Smooth muscle cell (in vitro differentiated cells): ENCODE measurements at regions not wholly inside any gene's neighbourhood (a gene's known extent, or its start where the extent isn't known, plus 50 kb on each side); places are given as distances from the start of the nearest gene placed in this dataset.

Source experiments
- DNase-seq: peaks from one replicate; lab custom pipeline; 2025; ENCODE audit not compliant: unreplicated experiment; lab: John Stamatoyannopoulos, UW
- H2AFZ ChIP-seq: fragments of 200-600 bp; sonication (generic); 2 replicates; pipeline ENCODE4 v1.6.0; 2016; ENCODE audit warnings: antibody characterized with exemption, low read depth, mild to moderate bottlenecking
- H3F3A ChIP-seq: fragments of 200-600 bp; sonication (generic); 2 replicates; pipeline ENCODE4 v1.6.0; 2017; ENCODE audit warnings: antibody characterized with exemption, low read depth
- H3K27ac ChIP-seq: fragments of 200-600 bp; sonication (generic); 2 replicates; pipeline ENCODE4 v1.5.1; 2016; ENCODE audit warnings: low read depth, mild to moderate bottlenecking
- H3K27me3 ChIP-seq: fragments of 200-600 bp; sonication (generic); 2 replicates; pipeline ENCODE4 v1.6.1; 2016; ENCODE audit warnings: low read depth, mild to moderate bottlenecking
- H3K36me3 ChIP-seq: fragments of 200-600 bp; sonication (generic); 2 replicates; pipeline ENCODE4 v1.5.1; 2016; ENCODE audit warnings: low read depth
- H3K4me1 ChIP-seq: fragments of 200-600 bp; sonication (generic); 2 replicates; pipeline ENCODE4 v1.5.1; 2016; ENCODE audit warnings: low read depth
- H3K4me2 ChIP-seq: fragments of 200-600 bp; sonication (generic); 2 replicates; pipeline ENCODE4 v1.6.0; 2016; ENCODE audit warnings: mild to moderate bottlenecking
- H3K4me3 ChIP-seq: fragments of 200-600 bp; sonication (generic); 2 replicates; pipeline ENCODE4 v1.5.1; 2016; ENCODE audit warnings: mild to moderate bottlenecking
- H3K79me2 ChIP-seq: fragments of 200-600 bp; sonication (generic); 2 replicates; pipeline ENCODE4 v1.6.0; 2016; ENCODE audit warnings: low read depth, mild to moderate bottlenecking
- H3K9ac ChIP-seq: fragments of 200-600 bp; sonication (generic); 2 replicates; pipeline ENCODE4 v1.6.0; 2016; ENCODE audit warnings: low read depth
- H3K9me3 ChIP-seq: fragments of 200-600 bp; sonication (generic); replicated peaks from 2 replicates; pipeline ENCODE4 v1.5.1; 2016; ENCODE audit warnings: low read depth
- H4K20me1 ChIP-seq: fragments of 200-600 bp; sonication (generic); 2 replicates; pipeline ENCODE4 v1.6.0; 2016; ENCODE audit warnings: low read depth
- CTCF ChIP-seq: fragments of 200-600 bp; sonication (generic); IDR thresholded peaks from 2 replicates; pipeline ENCODE4 v1.5.1; 2017; ENCODE audit warnings: borderline replicate concordance, mild to moderate bottlenecking, antibody characterized with exemption; ENCODE audit not compliant: insufficient read depth, poor library complexity, severe bottlenecking
- WGBS: methylation state at CpG from one replicate; pipeline ENCODE4 v1.1.7; 2016; ENCODE audit warnings: low lambda C conversion rate; 5-methylcytosine and 5-hydroxymethylcytosine counted together

GRCh38 chr16:54373534-54374520 is 87.2 kb upstream of the IRX3 start:
- Histone ChIP-seq H3K4me2 (peak overlapping the region; percentile 81), H3K27ac (peak overlapping the region; percentile 78), H3K9ac (peak overlapping the region; percentile 46), H3K9me3 (no peaks in the 10 kb centered on the region), H3K36me3 (no peaks in the 10 kb centered on the region), H2AFZ (no peak overlapping the region), H3K4me1 (peaks cover 4% of the 10 kb centered on the region), H4K20me1 (no peaks in the 10 kb centered on the region), H3F3A (no peaks in the 10 kb centered on the region), H3K27me3 (peaks cover 5% of the 10 kb centered on the region), H3K4me3 (peak overlapping the region; percentile 19), H3K79me2 (no peaks in the 10 kb centered on the region)
- no peak for DNase-seq
- no peak for TF ChIP-seq CTCF
- WGBS, result 24% methylated on average over 27 of the region's 27 CpGs

GRCh38 chr16:54370278-54371040 is 83.9 kb upstream of the IRX3 start:
- no peak for DNase-seq
- Histone ChIP-seq H2AFZ (peak overlapping the region; percentile 90), H3K36me3 (no peaks in the 10 kb centered on the region)

GRCh38 chr16:54369861-54370260 is 83.3 kb upstream of the IRX3 start:
- no peak overlapping the region for H3K9ac ChIP-seq
- no peak for DNase-seq
- H3K4me3 ChIP-seq, result no peak overlapping the region
- no peak for TF ChIP-seq CTCF
- no peaks in the 10 kb centered on the region for H4K20me1 ChIP-seq
- no peak overlapping the region for H3K27ac ChIP-seq
- H3K4me2 ChIP-seq, result no peak overlapping the region
- no peaks in the 10 kb centered on the region for H3K36me3 ChIP-seq
- no peak overlapping the region for H2AFZ ChIP-seq
- H3K9me3 ChIP-seq, result no peaks in the 10 kb centered on the region
- no peaks in the 10 kb centered on the region for H3K79me2 ChIP-seq
- no peaks in the 10 kb centered on the region for H3F3A ChIP-seq
- H3K27me3 ChIP-seq, result peaks cover 13% of the 10 kb centered on the region
- 93% methylated on average over 7 of the region's 8 CpGs for WGBS
- H3K4me1 ChIP-seq, result peaks cover 4% of the 10 kb centered on the region

More at GRCh38 chr16:54370278-54371040, 83.9 kb upstream of the IRX3 start:
- H3F3A ChIP-seq, result no peaks in the 10 kb centered on the region
- no peaks in the 10 kb centered on the region for H3K9me3 ChIP-seq
- peaks cover 17% of the 10 kb centered on the region for H3K27me3 ChIP-seq
- no peak overlapping the region for H3K4me3 ChIP-seq
- no peak overlapping the region for H3K9ac ChIP-seq
- TF ChIP-seq CTCF, result no peak
- H3K27ac ChIP-seq, result no peak overlapping the region
- no peaks in the 10 kb centered on the region for H3K79me2 ChIP-seq
- WGBS, result 53% methylated on average over 29 of the region's 29 CpGs
- peaks cover 4% of the 10 kb centered on the region for H3K4me1 ChIP-seq
- no peaks in the 10 kb centered on the region for H4K20me1 ChIP-seq
- H3K4me2 ChIP-seq, result peak overlapping the region; percentile 70
